Activated naive CD4-positive, alpha-beta T cell treated with anti-CD3 and anti-CD28 coated beads for 36 hours (primary cell): ENCODE measurements at regions not wholly inside any gene's neighbourhood (a gene's known extent, or its start where the extent isn't known, plus 50 kb on each side); places are given as distances from the start of the nearest gene placed in this dataset.

Source experiments
- CTCF ChIA-PET: fragments of 350-600 bp; sonication (Branson Sonifier 250); formaldehyde crosslinking; loops from one replicate; lab custom pipeline; 2021; ENCODE audit warnings: antibody characterized with exemption; lab: Charles Lee
- DNase-seq: peaks from one replicate; pipeline ENCODE4 v3.0.0-alpha.2; 2020
- H3K27ac Mint-ChIP-seq: one replicate; pipeline ENCODE4 v1.8.0; 2021; ENCODE audit warnings: mild to moderate bottlenecking, mixed read lengths
- H3K27me3 Mint-ChIP-seq: one replicate; pipeline ENCODE4 v1.8.0; 2021; ENCODE audit warnings: low read depth, mixed read lengths
- H3K36me3 Mint-ChIP-seq: one replicate; pipeline ENCODE4 v1.8.0; 2021; ENCODE audit warnings: low read depth, mixed read lengths
- H3K4me1 Mint-ChIP-seq: one replicate; pipeline ENCODE4 v1.8.0; 2021; ENCODE audit warnings: low read depth, mixed read lengths
- H3K4me3 Mint-ChIP-seq: one replicate; pipeline ENCODE4 v1.8.0; 2021; ENCODE audit warnings: mild to moderate bottlenecking, moderate library complexity, mixed read lengths
- H3K9me3 Mint-ChIP-seq: one replicate; pipeline ENCODE4 v1.8.0; 2021; ENCODE audit warnings: mixed read lengths
- intact Hi-C: fragments of 100-400 bp; cut with micrococcal nuclease; formaldehyde crosslinking; loops from one replicate; pipeline ENCODE4 v1.15.1; 2023

- DNase-seq: no peak
- peaks cover 16% of the 10 kb centered on the region for H3K9me3 Mint-ChIP-seq
- H3K27ac Mint-ChIP-seq: no peak overlapping the region
- no peaks in the 10 kb centered on the region for H3K36me3 Mint-ChIP-seq
- peaks cover 2% of the 10 kb centered on the region for H3K27me3 Mint-ChIP-seq
- no peak overlapping the region for H3K4me3 Mint-ChIP-seq
- CTCF ChIA-PET: no interaction called here
- intact Hi-C loops: no loop called here
- no peaks in the 10 kb centered on the region for H3K4me1 Mint-ChIP-seq
Observed at GRCh38 chr1:164951508-164951907, 392.5 kb downstream of the PBX1 start.

GRCh38 chr1:164950541-164950986 is 391.6 kb downstream of the PBX1 start:
- CTCF ChIA-PET: no interaction called here
- Mint-ChIP-seq H3K36me3 (no peaks in the 10 kb centered on the region), H3K9me3 (peaks cover 16% of the 10 kb centered on the region), H3K27ac (no peak overlapping the region), H3K27me3 (peaks cover 2% of the 10 kb centered on the region), H3K4me3 (no peak overlapping the region), H3K4me1 (no peaks in the 10 kb centered on the region)
- no peak for DNase-seq
- intact Hi-C loops: no loop called here

- no peak for DNase-seq
- Mint-ChIP-seq H3K9me3 (peaks cover 16% of the 10 kb centered on the region), H3K36me3 (no peaks in the 10 kb centered on the region), H3K4me1 (no peaks in the 10 kb centered on the region), H3K4me3 (no peak overlapping the region), H3K27me3 (peaks cover 2% of the 10 kb centered on the region), H3K27ac (no peak overlapping the region)
- CTCF ChIA-PET: no interaction called here
- intact Hi-C loops: no loop called here
Observed at GRCh38 chr1:164949771-164950471, 390.9 kb downstream of the PBX1 start.

GRCh38 chr1:164948101-164948500 is 389.1 kb downstream of the PBX1 start:
- H3K36me3 Mint-ChIP-seq: no peaks in the 10 kb centered on the region
- H3K4me3 Mint-ChIP-seq: no peak overlapping the region
- CTCF ChIA-PET: no interaction called here
- H3K4me1 Mint-ChIP-seq: no peaks in the 10 kb centered on the region
- no peaks in the 10 kb centered on the region for H3K27me3 Mint-ChIP-seq
- intact Hi-C loops: no loop called here
- no peak overlapping the region for H3K27ac Mint-ChIP-seq
- peaks cover 16% of the 10 kb centered on the region for H3K9me3 Mint-ChIP-seq
- no peak for DNase-seq

- CTCF ChIA-PET: no interaction called here
- H3K27me3 Mint-ChIP-seq: no peaks in the 10 kb centered on the region
- DNase-seq: no peak
- H3K36me3 Mint-ChIP-seq: no peaks in the 10 kb centered on the region
- H3K27ac Mint-ChIP-seq: no peak overlapping the region
- H3K9me3 Mint-ChIP-seq: no peaks in the 10 kb centered on the region
- no peaks in the 10 kb centered on the region for H3K4me1 Mint-ChIP-seq
- intact Hi-C loops: no loop called here
- no peak overlapping the region for H3K4me3 Mint-ChIP-seq
Observed at GRCh38 chr1:164937291-164937690, 378.3 kb downstream of the PBX1 start.

- CTCF ChIA-PET: no interaction called here
- Mint-ChIP-seq H3K9me3 (no peaks in the 10 kb centered on the region), H3K4me3 (no peak overlapping the region), H3K4me1 (no peaks in the 10 kb centered on the region), H3K27ac (no peak overlapping the region), H3K36me3 (no peaks in the 10 kb centered on the region), H3K27me3 (no peaks in the 10 kb centered on the region)
- DNase-seq: no peak
- intact Hi-C loops: no loop called here
Observed at GRCh38 chr1:164932580-164932979, 373.6 kb downstream of the PBX1 start.

GRCh38 chr1:164930833-164931232 is 371.8 kb downstream of the PBX1 start:
- no peaks in the 10 kb centered on the region for H3K4me1 Mint-ChIP-seq
- intact Hi-C loops: no loop called here
- CTCF ChIA-PET: no interaction called here
- H3K27ac Mint-ChIP-seq: no peak overlapping the region
- DNase-seq: no peak
- H3K4me3 Mint-ChIP-seq: no peak overlapping the region
- H3K27me3 Mint-ChIP-seq: no peaks in the 10 kb centered on the region
- H3K36me3 Mint-ChIP-seq: no peaks in the 10 kb centered on the region
- H3K9me3 Mint-ChIP-seq: no peaks in the 10 kb centered on the region

- H3K9me3 Mint-ChIP-seq: no peaks in the 10 kb centered on the region
- no peaks in the 10 kb centered on the region for H3K4me1 Mint-ChIP-seq
- H3K36me3 Mint-ChIP-seq: no peaks in the 10 kb centered on the region
- H3K27ac Mint-ChIP-seq: no peak overlapping the region
- H3K4me3 Mint-ChIP-seq: no peak overlapping the region
- no peak for DNase-seq
- no peaks in the 10 kb centered on the region for H3K27me3 Mint-ChIP-seq
- CTCF ChIA-PET: no interaction called here
- intact Hi-C loops: no loop called here
Observed at GRCh38 chr1:164930241-164930640, 371.3 kb downstream of the PBX1 start.

- Mint-ChIP-seq H3K4me3 (no peak overlapping the region), H3K27ac (no peak overlapping the region), H3K9me3 (no peaks in the 10 kb centered on the region), H3K27me3 (no peaks in the 10 kb centered on the region), H3K36me3 (no peaks in the 10 kb centered on the region), H3K4me1 (no peaks in the 10 kb centered on the region)
- no peak for DNase-seq
- CTCF ChIA-PET: no interaction called here
- intact Hi-C loops: no loop called here
Observed at GRCh38 chr1:164928232-164928812, 369.3 kb downstream of the PBX1 start.

GRCh38 chr1:164926107-164926506 is 367.1 kb downstream of the PBX1 start:
- no peak for DNase-seq
- H3K4me3 Mint-ChIP-seq: no peak overlapping the region
- H3K36me3 Mint-ChIP-seq: no peaks in the 10 kb centered on the region
- CTCF ChIA-PET: no interaction called here
- no peak overlapping the region for H3K27ac Mint-ChIP-seq
- H3K4me1 Mint-ChIP-seq: no peaks in the 10 kb centered on the region
- no peaks in the 10 kb centered on the region for H3K27me3 Mint-ChIP-seq
- no peaks in the 10 kb centered on the region for H3K9me3 Mint-ChIP-seq
- intact Hi-C loops: no loop called here

GRCh38 chr1:164922585-164922984 is 363.6 kb downstream of the PBX1 start:
- Mint-ChIP-seq H3K27ac (no peak overlapping the region), H3K9me3 (no peaks in the 10 kb centered on the region), H3K4me1 (no peaks in the 10 kb centered on the region), H3K4me3 (no peak overlapping the region), H3K27me3 (no peaks in the 10 kb centered on the region), H3K36me3 (no peaks in the 10 kb centered on the region)
- intact Hi-C loops: no loop called here
- CTCF ChIA-PET: no interaction called here
- DNase-seq: no peak

GRCh38 chr1:164921493-164921892 is 362.5 kb downstream of the PBX1 start:
- Mint-ChIP-seq H3K36me3 (no peaks in the 10 kb centered on the region), H3K4me1 (no peaks in the 10 kb centered on the region), H3K4me3 (no peak overlapping the region), H3K27ac (no peak overlapping the region), H3K27me3 (no peaks in the 10 kb centered on the region), H3K9me3 (no peaks in the 10 kb centered on the region)
- CTCF ChIA-PET: no interaction called here
- DNase-seq: no peak
- intact Hi-C loops: no loop called here

GRCh38 chr1:164918140-164918539 is 359.2 kb downstream of the PBX1 start:
- H3K4me3 Mint-ChIP-seq: no peak overlapping the region
- H3K27ac Mint-ChIP-seq: no peak overlapping the region
- no peaks in the 10 kb centered on the region for H3K4me1 Mint-ChIP-seq
- no peaks in the 10 kb centered on the region for H3K36me3 Mint-ChIP-seq
- no peaks in the 10 kb centered on the region for H3K27me3 Mint-ChIP-seq
- CTCF ChIA-PET: interaction anchor here (0.6 kb wide), 1 partner anchor 1248 kb away, joined by 3 read pairs; no protein-coding TSS in a partner anchor
- H3K9me3 Mint-ChIP-seq: peaks cover 1% of the 10 kb centered on the region
- intact Hi-C loops: no loop called here
- DNase-seq: no peak
